Kasumi-1 (cell line): ENCODE measurements at regions not wholly inside any gene's neighbourhood (a gene's known extent, or its start where the extent isn't known, plus 50 kb on each side); places are given as distances from the start of the nearest gene placed in this dataset.
"Not testable (repeated sequence)": the region's sequence is repeated elsewhere in the genome, so short reads cannot be mapped to it uniquely, and the experiment has no call there.

Experiments used
- DNase-seq, 2 experiments: peaks; one replicate each; lab custom pipeline; 2025; lab: John Stamatoyannopoulos, UW

DNA sequence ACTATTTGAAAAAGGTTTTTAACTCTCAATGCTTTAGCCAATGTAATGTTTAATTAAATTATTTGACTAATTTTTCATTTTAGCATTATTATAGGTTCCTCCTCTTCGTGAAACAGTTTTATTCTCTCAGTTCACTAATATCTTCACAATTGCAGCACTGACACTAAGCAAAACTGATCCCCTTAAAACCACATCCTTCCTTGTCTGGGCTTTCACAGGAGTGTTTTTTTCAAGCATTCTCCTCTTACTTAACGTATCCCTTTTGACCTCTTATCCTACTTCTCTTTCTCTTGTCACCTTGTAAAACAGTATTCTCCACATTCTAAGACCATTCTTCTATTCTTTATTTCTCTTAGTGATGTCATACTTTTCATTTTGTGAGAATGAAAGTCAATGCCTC is 112.8 kb downstream of the DSC3 start:
- DNase-seq = peak; percentile 71 to 73

GRCh38 chr18:30929065-30929464 is 113.5 kb downstream of the DSC3 start:
- DNase-seq = no peak

GRCh38 chr18:30927517-30928075 is 114.9 kb downstream of the DSC3 start:
- no peak for DNase-seq

DNA sequence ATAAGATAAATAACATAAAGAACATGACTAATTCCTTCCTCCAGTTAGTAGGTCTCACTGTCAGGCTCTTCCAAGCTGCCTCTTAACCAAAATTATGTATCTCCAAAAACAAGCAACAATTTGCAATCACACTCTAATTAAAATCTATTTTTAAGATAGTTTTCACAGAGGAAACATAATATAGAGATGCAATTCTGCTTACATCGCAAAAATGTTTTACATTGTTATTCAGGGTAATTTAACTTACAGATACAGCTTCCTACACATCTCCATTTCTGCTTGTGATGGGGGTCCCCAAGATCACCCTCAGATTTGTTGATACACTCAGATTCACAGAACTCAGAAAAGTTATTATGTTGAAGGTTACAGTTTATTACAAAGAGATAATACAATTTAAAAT is 115.5 kb downstream of the DSC3 start:
- no peak for DNase-seq

DNA sequence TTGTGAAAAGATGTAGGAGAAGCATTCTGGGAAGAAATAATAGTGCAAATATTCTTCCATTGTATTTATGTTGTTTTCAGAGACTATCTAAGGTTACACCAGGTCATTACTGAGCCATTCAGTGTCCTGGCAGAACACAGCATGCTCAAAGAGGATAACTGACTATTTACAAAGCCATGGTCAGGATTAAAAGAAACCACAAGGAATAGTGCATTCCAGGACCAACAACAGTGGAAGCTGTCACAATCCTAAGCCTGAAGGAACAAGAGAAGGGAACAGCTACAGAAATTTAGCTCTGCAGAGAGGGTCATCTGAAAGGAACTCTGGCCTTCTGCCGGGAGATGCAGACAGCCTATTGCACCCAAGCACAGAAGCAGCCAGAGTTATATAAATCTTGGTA is 116.7 kb downstream of the DSC3 start:
- DNase-seq = no peak

GRCh38 chr18:30920757-30921156 is 121.8 kb downstream of the DSC3 start:
- no peak for DNase-seq

DNA sequence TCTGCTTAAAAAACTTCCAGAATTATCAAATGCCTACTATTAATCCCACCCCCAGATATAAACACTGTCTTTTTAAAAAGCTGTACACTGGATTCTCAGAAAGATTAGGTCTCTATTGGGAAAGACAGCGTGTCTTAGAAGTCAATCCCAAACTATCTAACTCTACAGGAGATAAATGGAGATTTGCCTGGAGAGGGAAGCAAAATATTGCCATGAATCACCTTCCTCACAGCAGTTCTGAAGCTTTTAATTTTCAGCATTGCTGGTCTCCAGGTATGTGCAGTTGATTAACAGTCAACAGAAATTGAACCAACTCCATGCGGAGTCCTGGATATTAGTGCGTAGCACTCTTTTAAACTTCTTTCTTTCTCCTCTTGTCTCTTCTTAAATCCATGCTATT is 122.2 kb downstream of the DSC3 start:
- no peak for DNase-seq

DNA sequence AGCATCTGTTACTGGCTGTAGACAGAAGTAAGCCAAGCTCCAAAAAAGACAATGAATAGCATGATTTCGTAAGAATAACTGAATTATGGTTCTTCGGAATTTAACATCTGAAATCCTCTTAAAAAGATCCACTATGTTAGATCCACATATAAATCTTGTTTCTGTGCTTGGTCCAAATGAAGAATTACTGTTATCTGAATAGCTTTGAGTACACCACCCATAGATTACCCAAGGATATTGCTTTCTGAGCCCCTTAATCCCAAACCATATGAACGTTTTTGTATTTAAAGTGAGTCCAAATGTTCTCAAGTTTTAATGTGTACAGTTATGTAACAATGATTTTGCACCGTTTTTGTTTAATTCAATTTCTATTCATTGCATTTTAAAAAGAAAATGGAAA is 124.9 kb downstream of the DSC3 start:
- no peak for DNase-seq

DNA sequence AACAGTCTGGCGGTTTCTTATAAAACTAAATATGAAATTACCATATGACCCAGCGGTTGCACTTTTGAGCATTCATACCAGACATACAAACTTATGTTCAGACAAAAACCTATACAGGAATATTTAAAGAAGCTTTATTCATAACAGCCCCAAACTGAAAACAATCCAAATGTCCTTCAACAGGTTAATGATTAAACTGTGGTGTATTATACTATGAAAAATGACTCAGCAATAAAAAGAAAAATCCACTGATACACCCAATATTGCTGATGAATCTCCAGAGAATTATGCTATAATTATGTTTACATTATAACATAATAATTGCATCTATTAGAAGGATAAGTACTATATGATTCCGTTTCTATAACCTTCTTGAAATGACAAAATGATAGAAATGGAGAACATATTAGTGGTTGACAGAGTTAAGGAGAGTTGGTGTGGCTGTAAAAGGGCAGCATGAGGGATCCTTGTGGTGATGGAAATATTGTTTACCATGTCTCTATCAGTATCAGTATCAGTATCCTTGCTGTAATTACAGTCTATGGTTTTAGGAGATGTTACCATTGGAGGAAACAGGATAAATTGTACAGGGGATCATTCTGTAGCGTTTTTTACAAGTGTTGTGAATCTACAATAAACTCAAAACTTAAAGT is 127.1 kb downstream of the DSC3 start:
- DNase-seq = no peak

- DNase-seq = no peak
Measured at GRCh38 chr18:30908381-30908780, 134.2 kb downstream of the DSC3 start.

DNA sequence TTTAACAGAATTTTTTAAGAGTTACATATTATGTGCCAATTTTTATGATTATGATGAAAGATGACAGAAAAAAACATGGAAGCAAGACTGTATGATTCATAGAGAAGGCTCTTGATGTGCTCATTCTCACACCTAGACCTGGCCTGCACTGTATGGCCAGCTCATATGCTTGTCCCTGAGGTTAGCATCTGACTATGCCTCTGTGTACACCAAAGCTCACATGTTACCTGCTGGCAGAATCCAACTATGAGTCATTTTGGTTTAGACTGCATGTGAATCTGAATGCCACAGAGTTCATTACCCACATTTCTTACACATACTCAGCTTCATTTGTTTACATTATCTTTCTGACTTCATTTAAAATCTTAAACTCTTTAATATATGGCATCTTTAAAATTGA is 139.0 kb downstream of the DSC3 start:
- DNase-seq = no peak

- DNase-seq = peak; percentile 33 to 38
Measured at GRCh38 chr18:30889519-30890301, 152.8 kb downstream of the DSC3 start.

DNA sequence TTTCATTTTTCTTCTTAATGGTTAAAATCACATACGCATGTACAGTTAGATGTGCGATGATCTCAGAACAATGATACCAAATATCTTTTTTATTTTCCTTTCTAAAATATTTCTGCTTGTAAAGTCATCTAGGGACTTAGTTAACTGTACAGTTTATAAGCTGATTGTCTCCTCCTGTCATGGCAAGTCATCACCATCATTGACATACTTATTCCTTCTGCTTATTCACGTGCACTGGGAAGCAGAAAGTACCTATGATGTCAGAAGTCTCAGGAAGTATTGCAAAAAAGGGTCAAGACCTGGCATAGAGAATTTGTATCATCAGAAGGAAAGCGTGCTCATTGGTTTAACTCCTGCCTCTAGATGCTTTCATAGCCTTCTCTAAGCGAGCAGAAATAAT is 154.2 kb downstream of the DSC3 start:
- no peak for DNase-seq

- no peak for DNase-seq
Measured at GRCh38 chr18:30886998-30887397, 155.5 kb downstream of the DSC3 start.

DNA sequence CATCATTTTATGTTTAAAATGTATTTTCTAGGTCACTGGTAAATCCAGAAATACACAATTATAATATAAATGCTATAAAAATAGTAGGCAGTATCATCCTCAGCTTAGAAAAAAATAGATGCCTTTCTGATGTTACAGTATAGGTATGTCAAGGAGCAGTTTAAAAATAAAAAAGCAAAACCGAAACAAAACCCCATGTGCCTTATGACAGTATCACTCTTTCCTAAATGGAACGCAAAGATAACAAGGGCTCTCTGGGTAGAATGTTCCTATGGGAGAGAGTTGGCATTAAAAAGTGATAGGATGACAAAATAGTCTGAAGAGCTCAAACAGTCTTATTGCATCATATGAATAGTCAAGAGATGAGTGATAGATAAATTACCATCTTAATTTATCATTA is 172.1 kb downstream of the DSC3 start:
- DNase-seq = no peak

- DNase-seq = no peak
Measured at GRCh38 chr18:30862900-30863299, 179.6 kb downstream of the DSC3 start.

- DNase-seq = no peak
Measured at GRCh38 chr18:30860741-30861140, 181.8 kb downstream of the DSC3 start.

DNA sequence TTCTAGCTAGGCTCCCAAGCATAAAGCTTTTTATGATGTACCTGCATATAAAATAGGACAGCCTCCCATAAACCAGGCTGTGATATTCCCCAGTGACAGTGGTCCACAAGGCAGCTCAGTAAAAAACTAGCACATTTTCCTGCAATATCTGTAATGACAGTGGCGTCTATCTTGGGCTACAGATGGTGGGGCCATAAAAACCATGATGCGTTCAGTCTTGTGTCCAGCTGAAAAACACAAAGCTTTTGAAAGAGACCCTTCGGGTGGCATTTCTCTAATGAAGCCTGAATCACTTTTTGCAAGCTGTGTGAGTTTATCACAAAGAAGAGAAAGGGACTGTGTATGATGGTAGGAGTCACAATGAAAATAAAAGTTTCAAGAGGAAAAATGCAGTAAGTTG is 183.5 kb downstream of the DSC3 start:
- DNase-seq = no peak

- DNase-seq = no peak
Measured at GRCh38 chr18:30858560-30858959, 184.0 kb downstream of the DSC3 start.

DNA sequence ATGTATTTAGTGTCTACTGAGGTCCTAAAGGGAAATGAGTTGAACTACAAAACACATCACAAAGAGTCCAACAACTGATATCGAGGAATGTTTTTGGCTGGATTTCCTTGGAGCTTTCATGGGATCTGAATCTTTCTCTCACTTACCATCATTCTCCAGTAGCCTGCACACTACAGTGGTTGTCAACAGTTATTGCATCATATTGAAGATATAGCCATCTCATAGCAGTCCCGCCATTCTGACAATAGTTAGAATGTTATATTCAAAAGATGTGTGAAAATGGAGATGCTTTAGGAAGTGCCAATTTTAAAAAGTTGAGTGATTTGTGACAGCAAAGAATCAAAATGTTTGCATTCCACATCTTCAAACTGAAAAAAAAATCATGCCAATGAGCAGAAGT is 186.8 kb downstream of the DSC3 start:
- no peak for DNase-seq

DNA sequence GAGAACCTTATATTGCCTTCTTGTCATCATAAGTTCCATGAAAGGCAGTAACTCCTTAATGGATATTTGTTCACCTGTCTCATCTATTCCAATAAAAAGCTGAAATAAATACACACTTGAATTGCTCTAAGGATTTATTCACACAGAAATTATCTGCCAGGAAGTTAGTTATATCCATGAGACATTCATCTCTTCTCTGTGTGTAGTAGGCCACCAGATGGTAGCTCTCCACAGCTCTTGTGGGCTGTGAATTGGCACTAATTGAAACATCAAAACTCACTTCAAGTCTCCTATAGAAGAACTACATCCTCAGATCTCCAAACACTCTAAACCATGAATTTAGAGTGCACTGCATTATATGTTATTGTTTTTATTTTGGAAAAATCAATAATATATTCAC is 189.6 kb downstream of the DSC3 start:
- DNase-seq = no peak

DNA sequence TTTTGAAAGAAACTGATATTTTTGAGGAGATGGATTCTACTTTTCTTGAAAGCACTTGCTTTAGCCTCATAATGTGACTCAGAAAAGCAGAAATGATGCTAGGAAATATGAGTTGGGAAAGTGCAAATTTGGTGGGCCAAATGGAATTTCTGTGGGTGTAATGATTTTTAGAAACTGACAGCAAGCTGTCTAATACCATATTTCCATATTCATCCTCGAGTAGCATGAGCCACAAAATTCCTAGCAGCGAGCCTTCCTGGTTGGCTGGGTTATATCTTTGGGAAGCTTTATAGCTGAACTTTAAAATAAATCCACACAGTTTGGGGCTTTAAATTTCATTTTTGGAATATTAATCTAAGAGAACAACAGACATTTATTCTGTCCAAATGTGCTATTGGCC is 190.0 kb downstream of the DSC3 start:
- DNase-seq = no peak

GRCh38 chr18:30839056-30839561 is 203.4 kb downstream of the DSC3 start:
- not testable (repeated sequence) for DNase-seq
